Left lung (tissue), 4 donors: ENCODE measurements at regions not wholly inside any gene's neighbourhood (a gene's known extent, or its start where the extent isn't known, plus 50 kb on each side); places are given as distances from the start of the nearest gene placed in this dataset.

ENCODE experiments used
- ATAC-seq: fragments of 200-7000 bp; cut with Tn5 transposase; one replicate; pipeline ENCODE4 v1.9.1; 2020; ENCODE audit warnings: moderate library complexity
- DNase-seq, 4 donors: peaks; one replicate each; pipeline ENCODE4 v3.0.0-alpha.2; 2013 to 2020
- H3K27ac ChIP-seq, 2 donors: fragments of 200-600 bp; sonication (generic) in 1 of 2; one replicate each; pipeline versions ENCODE4 v1.5.0 to v1.8.0; 2020 to 2021
- H3K27me3 ChIP-seq, 2 donors: fragments of 200-600 bp; sonication (generic) in 1 of 2; one replicate each; pipeline versions ENCODE4 v1.5.0 to v1.8.0; 2020 to 2021
- H3K36me3 ChIP-seq, 2 donors: fragments of 200-600 bp; sonication (generic) in 1 of 2; one replicate each; pipeline versions ENCODE4 v1.5.0 to v1.8.0; 2020 to 2021
- H3K4me1 ChIP-seq, 2 donors: fragments of 200-600 bp; one replicate each; pipeline ENCODE4 v1.8.0; 2021
- H3K4me3 ChIP-seq, 2 donors: fragments of 200-600 bp; sonication (generic) in 1 of 2; one replicate each; pipeline versions ENCODE4 v1.5.0 to v1.8.0; 2020 to 2021; ENCODE audit warnings: mild to moderate bottlenecking in 1 of 2
- H3K9me3 ChIP-seq, 2 donors: fragments of 200-600 bp; sonication (generic) in 1 of 2; one replicate each; pipeline versions ENCODE4 v1.5.0 to v1.8.0; 2020 to 2021
- CTCF ChIP-seq, 2 donors: fragments of 200-600 bp; sonication (generic) in 1 of 2; IDR thresholded peaks; one replicate each; pipeline versions ENCODE4 v1.5.0 to v1.8.0; 2021; ENCODE audit warnings: antibody characterized with exemption in 2 of 2
- intact Hi-C, 2 donors: fragments of 100-400 bp; cut with DNase I; formaldehyde crosslinking; loops; one replicate each; pipeline versions ENCODE4 v1.11.2 to v1.14.2; 2022
- donor health status: DM: no; HTN: yes; CAD: no.
- donor health status: DM: no; HTN: no; CAD: no.

DNA sequence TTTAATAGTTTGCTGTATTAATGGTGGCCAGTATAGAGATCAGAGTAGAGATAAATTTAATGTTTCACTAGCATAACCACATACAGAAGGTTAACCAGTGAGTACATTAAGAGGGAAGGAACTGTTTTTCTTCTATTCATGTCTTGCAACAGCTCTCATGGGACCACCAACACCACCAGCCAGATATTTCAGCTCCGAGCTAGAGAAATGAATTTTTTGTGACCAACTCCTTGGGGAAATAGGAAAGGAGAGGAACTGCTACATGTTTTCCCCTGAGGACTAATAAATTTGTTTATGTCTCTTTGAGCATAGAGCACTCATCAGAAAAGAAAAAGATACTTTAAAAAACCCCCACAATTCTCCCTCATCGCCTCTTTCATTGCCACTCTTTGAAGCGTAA, 247.5 kb downstream of the MBNL1 start:
- H3K27ac ChIP-seq: no peak overlapping the region
- ATAC-seq: no peak
- no peak overlapping the region for H3K4me3 ChIP-seq
- TF ChIP-seq CTCF (IDR thresholded peaks at IDR 0.05): no peak
- H3K4me1 ChIP-seq: no peaks in the 10 kb centered on the region
- no peaks in the 10 kb centered on the region for H3K9me3 ChIP-seq
- no peaks in the 10 kb centered on the region for H3K36me3 ChIP-seq
- no peak for DNase-seq
- no peaks in the 10 kb centered on the region for H3K27me3 ChIP-seq
- intact Hi-C loops: no loop called here

GRCh38 chr3:152517502-152517901, 248.8 kb downstream of the MBNL1 start:
- no peak for DNase-seq
- no peak for ATAC-seq
- H3K27me3 ChIP-seq: no peaks in the 10 kb centered on the region
- intact Hi-C loops: no loop called here
- no peak overlapping the region for H3K4me3 ChIP-seq
- no peaks in the 10 kb centered on the region for H3K9me3 ChIP-seq
- no peak for TF ChIP-seq CTCF (IDR thresholded peaks at IDR 0.05)
- no peaks in the 10 kb centered on the region for H3K4me1 ChIP-seq
- no peaks in the 10 kb centered on the region for H3K36me3 ChIP-seq
- no peak overlapping the region for H3K27ac ChIP-seq

GRCh38 chr3:152518346-152518745, 249.6 kb downstream of the MBNL1 start:
- H3K9me3 ChIP-seq: no peaks in the 10 kb centered on the region

GRCh38 chr3:152519376-152519775, 250.6 kb downstream of the MBNL1 start:
- Histone ChIP-seq H3K4me1 (no peaks in the 10 kb centered on the region), H3K36me3 (no peaks in the 10 kb centered on the region), H3K27me3 (no peaks in the 10 kb centered on the region), H3K27ac (no peak overlapping the region), H3K9me3 (no peaks in the 10 kb centered on the region), H3K4me3 (no peak overlapping the region)
- intact Hi-C loops: no loop called here
- ATAC-seq (no peak), DNase-seq (no peak)
- TF ChIP-seq CTCF (IDR thresholded peaks at IDR 0.05): no peak

More at GRCh38 chr3:152518346-152518745, 249.6 kb downstream of the MBNL1 start:
- no peaks in the 10 kb centered on the region for H3K27me3 ChIP-seq
- H3K36me3 ChIP-seq: no peaks in the 10 kb centered on the region
- no peak for TF ChIP-seq CTCF (IDR thresholded peaks at IDR 0.05)
- DNase-seq (no peak), ATAC-seq (no peak)
- H3K27ac ChIP-seq: no peak overlapping the region
- H3K4me3 ChIP-seq: no peak overlapping the region
- intact Hi-C loops: no loop called here
- no peaks in the 10 kb centered on the region for H3K4me1 ChIP-seq

- Histone ChIP-seq H3K4me1 (no peaks in the 10 kb centered on the region), H3K27ac (no peak overlapping the region), H3K9me3 (no peaks in the 10 kb centered on the region), H3K27me3 (no peaks in the 10 kb centered on the region), H3K4me3 (no peak overlapping the region), H3K36me3 (no peaks in the 10 kb centered on the region)
- TF ChIP-seq CTCF (IDR thresholded peaks at IDR 0.05): no peak
- intact Hi-C loops: loop anchor here in 1 of 2 donors (10.0 kb wide), 1 partner anchor 47 kb away; no protein-coding TSS in a partner anchor
- no peak for DNase-seq
- no peak for ATAC-seq
These were observed 253.3 kb downstream of the MBNL1 start for GRCh38 chr3:152522036-152522435.
